ENCODE measurements at regions not wholly inside any gene's neighbourhood (a gene's known extent, or its start where the extent isn't known, plus 50 kb on each side); places are given as distances from the start of the nearest gene placed in this dataset.

DNA sequence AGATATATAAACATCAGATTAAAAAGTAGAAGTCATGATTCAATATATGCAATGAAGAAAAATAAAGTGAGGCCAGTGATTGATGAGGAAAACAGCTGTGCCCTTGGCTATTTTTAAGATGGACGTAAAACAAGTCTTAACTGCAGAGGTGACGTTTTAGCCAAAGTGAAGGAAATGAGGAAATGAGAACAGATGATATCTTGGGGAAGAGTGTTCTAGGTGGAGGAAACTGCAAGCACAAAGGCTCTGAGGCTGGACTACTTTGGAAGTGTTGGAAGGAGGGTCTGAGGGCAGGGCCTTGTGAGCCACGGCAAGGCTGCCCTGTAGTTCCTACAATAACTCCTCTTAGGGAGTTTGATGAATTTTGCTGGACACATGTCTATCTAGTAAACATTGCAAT lies 140.5 kb upstream of the AKR1E2 start:
- H3K4me3 ChIP-seq (ENCODE audit: low read length), result no peak overlapping the region
- no peaks in the 10 kb centered on the region for H3K79me2 ChIP-seq (ENCODE audit: control insufficient read depth, low read length)
- H3K4me2 ChIP-seq (ENCODE audit: low read length), result no peak overlapping the region
- TF ChIP-seq, protein P1, sequence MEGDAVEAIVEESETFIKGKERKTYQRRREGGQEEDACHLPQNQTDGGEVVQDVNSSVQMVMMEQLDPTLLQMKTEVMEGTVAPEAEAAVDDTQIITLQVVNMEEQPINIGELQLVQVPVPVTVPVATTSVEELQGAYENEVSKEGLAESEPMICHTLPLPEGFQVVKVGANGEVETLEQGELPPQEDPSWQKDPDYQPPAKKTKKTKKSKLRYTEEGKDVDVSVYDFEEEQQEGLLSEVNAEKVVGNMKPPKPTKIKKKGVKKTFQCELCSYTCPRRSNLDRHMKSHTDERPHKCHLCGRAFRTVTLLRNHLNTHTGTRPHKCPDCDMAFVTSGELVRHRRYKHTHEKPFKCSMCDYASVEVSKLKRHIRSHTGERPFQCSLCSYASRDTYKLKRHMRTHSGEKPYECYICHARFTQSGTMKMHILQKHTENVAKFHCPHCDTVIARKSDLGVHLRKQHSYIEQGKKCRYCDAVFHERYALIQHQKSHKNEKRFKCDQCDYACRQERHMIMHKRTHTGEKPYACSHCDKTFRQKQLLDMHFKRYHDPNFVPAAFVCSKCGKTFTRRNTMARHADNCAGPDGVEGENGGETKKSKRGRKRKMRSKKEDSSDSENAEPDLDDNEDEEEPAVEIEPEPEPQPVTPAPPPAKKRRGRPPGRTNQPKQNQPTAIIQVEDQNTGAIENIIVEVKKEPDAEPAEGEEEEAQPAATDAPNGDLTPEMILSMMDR (IDR thresholded peaks at IDR 0.05; ENCODE audit: low read depth, low read length, poor library complexity, severe bottlenecking), result no peak
- TF ChIP-seq EZH2phosphoT487 (IDR thresholded peaks at IDR 0.05; ENCODE audit: borderline replicate concordance, low read length), result no peak
- H3K4me1 ChIP-seq (ENCODE audit: control insufficient read depth, low read length), result no peaks in the 10 kb centered on the region
- H3K36me3 ChIP-seq (ENCODE audit: control insufficient read depth, low read length), result no peaks in the 10 kb centered on the region
- H3K27ac ChIP-seq (ENCODE audit: low read depth, low read length), result no peak overlapping the region
- H3K9me3 ChIP-seq (ENCODE audit: control insufficient read depth, insufficient read depth, low read length), result no peaks in the 10 kb centered on the region
- no peaks in the 10 kb centered on the region for H3F3A ChIP-seq (ENCODE audit: control insufficient read depth, insufficient read depth)
- no peaks in the 10 kb centered on the region for H4K20me1 ChIP-seq (ENCODE audit: control insufficient read depth, insufficient read depth, low read depth, low read length)
- no peaks in the 10 kb centered on the region for H3K27me3 ChIP-seq (ENCODE audit: control insufficient read depth, low read length)
- no peaks in the 10 kb centered on the region for H3K9me2 ChIP-seq (replicated peaks; ENCODE audit: control insufficient read depth, low read length)

DNA sequence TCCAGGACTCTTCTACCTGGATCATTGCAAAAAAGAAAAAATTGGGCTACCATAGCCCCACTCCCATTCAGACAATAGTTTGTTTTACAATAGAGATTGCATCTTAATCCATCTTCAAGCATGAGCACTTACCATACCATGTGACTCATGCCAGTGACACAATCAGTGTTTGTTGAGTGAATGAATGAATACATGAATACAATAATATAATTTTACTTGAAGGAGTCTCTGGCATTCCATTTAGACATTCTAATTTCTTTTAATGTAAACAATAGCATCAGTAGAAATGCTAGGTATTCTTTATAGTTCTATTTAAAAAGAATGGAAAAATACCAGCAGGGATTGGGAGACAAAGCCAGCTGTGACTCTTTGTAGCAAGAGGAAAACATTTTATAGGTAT lies 141.6 kb upstream of the AKR1E2 start:
- H3K4me1 ChIP-seq (ENCODE audit: control insufficient read depth, low read length), result no peaks in the 10 kb centered on the region
- H3K9me3 ChIP-seq (ENCODE audit: control insufficient read depth, insufficient read depth, low read length), result no peaks in the 10 kb centered on the region
- no peaks in the 10 kb centered on the region for H4K20me1 ChIP-seq (ENCODE audit: control insufficient read depth, insufficient read depth, low read depth, low read length)
- H3K36me3 ChIP-seq (ENCODE audit: control insufficient read depth, low read length), result no peaks in the 10 kb centered on the region
- no peak overlapping the region for H3K27ac ChIP-seq (ENCODE audit: low read depth, low read length)
- no peak overlapping the region for H3K4me3 ChIP-seq (ENCODE audit: low read length)
- no peaks in the 10 kb centered on the region for H3K9me2 ChIP-seq (replicated peaks; ENCODE audit: control insufficient read depth, low read length)
- no peaks in the 10 kb centered on the region for H3K27me3 ChIP-seq (ENCODE audit: control insufficient read depth, low read length)
- H3K4me2 ChIP-seq (ENCODE audit: low read length), result no peak overlapping the region
- no peaks in the 10 kb centered on the region for H3F3A ChIP-seq (ENCODE audit: control insufficient read depth, insufficient read depth)
- no peaks in the 10 kb centered on the region for H3K79me2 ChIP-seq (ENCODE audit: control insufficient read depth, low read length)
- no peak for TF ChIP-seq EZH2phosphoT487 (IDR thresholded peaks at IDR 0.05; ENCODE audit: borderline replicate concordance, low read length)
- TF ChIP-seq, protein P1 (IDR thresholded peaks at IDR 0.05; ENCODE audit: low read depth, low read length, poor library complexity, severe bottlenecking), result no peak

DNA sequence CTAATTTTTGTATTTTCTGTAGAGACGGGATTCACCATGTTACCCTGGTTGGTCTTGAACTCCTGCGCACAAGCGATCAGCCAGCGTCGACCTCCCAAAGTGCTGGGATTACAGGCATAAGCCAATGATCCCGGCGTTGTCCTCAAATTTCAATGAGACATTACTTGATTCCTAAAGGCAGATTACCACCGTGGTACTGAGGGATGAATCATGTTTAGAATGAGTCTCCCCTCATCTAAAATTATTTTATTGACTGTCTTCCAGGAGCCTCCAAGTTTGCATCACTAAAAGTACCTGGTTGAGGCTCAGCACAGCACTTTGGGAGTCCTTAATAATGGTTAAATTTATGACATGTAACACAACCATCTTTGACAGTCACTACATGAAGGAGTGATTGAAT lies 142.2 kb upstream of the AKR1E2 start:
- Histone ChIP-seq H3K9me2 (replicated peaks; ENCODE audit: control insufficient read depth, low read length) (no peaks in the 10 kb centered on the region), H3K4me1 (ENCODE audit: control insufficient read depth, low read length) (no peaks in the 10 kb centered on the region)

More for the DNA sequence above, 142.2 kb upstream of the AKR1E2 start:
- Histone ChIP-seq H3K9me3 (ENCODE audit: control insufficient read depth, insufficient read depth, low read length) (no peaks in the 10 kb centered on the region), H3K4me3 (ENCODE audit: low read length) (no peak overlapping the region), H3F3A (ENCODE audit: control insufficient read depth, insufficient read depth) (no peaks in the 10 kb centered on the region), H4K20me1 (ENCODE audit: control insufficient read depth, insufficient read depth, low read depth, low read length) (no peaks in the 10 kb centered on the region), H3K79me2 (ENCODE audit: control insufficient read depth, low read length) (no peaks in the 10 kb centered on the region), H3K36me3 (ENCODE audit: control insufficient read depth, low read length) (no peaks in the 10 kb centered on the region), H3K27me3 (ENCODE audit: control insufficient read depth, low read length) (no peaks in the 10 kb centered on the region), H3K4me2 (ENCODE audit: low read length) (no peak overlapping the region), H3K27ac (ENCODE audit: low read depth, low read length) (no peak overlapping the region)
- TF ChIP-seq, protein P1 (IDR thresholded peaks at IDR 0.05; ENCODE audit: low read depth, low read length, poor library complexity, severe bottlenecking), result no peak
- TF ChIP-seq EZH2phosphoT487 (IDR thresholded peaks at IDR 0.05; ENCODE audit: borderline replicate concordance, low read length), result no peak
